Tibial nerve (tissue), 4 donors: ENCODE measurements at regions not wholly inside any gene's neighbourhood (a gene's known extent, or its start where the extent isn't known, plus 50 kb on each side); places are given as distances from the start of the nearest gene placed in this dataset.

Experiments used
- DNase-seq, 2 donors: peaks; one replicate each; pipeline ENCODE4 v3.0.0-alpha.2; 2019; ENCODE audit warnings: low spot score in 2 of 2
- H3K27ac ChIP-seq, 4 donors: fragments of 200-600 bp; sonication (generic) in 3 of 4; one replicate each; pipeline ENCODE4 v1.5.1; 2017 to 2019; ENCODE audit warnings: mild to moderate bottlenecking in 1 of 4
- H3K27me3 ChIP-seq, 2 donors: fragments of 200-600 bp; sonication (generic) in 1 of 2; one replicate each; pipeline versions ENCODE4 v1.5.1 to v1.6.0; 2017 to 2019
- H3K36me3 ChIP-seq, 3 donors: fragments of 200-600 bp; sonication (generic); one replicate each; pipeline ENCODE4 v1.5.1; 2018 to 2019
- H3K4me1 ChIP-seq, 4 donors: fragments of 200-600 bp; sonication (generic) in 3 of 4; one replicate each; pipeline ENCODE4 v1.5.1; 2017 to 2019
- H3K4me3 ChIP-seq, 4 donors: fragments of 200-600 bp; sonication (generic) in 3 of 4; one replicate each; pipeline ENCODE4 v1.5.1; 2017 to 2019; ENCODE audit warnings: mild to moderate bottlenecking in 1 of 4, moderate library complexity in 1 of 4
- H3K9me3 ChIP-seq, 4 donors: fragments of 200-600 bp; sonication (generic) in 3 of 4; one replicate each; pipeline ENCODE4 v1.5.1; 2017 to 2019
- EP300 ChIP-seq, 2 donors: sonication (generic); formaldehyde crosslinking; IDR thresholded peaks; one replicate each; pipeline ENCODE4 v1.6.1; 2017; ENCODE audit warnings: antibody characterized with exemption in 2 of 2, mild to moderate bottlenecking in 1 of 2
- POLR2A ChIP-seq, 2 donors: fragments of 450-650 bp; IDR thresholded peaks; one replicate each; pipeline ENCODE4 v1.6.1; 2017; ENCODE audit warnings: antibody characterized with exemption in 2 of 2, mild to moderate bottlenecking in 2 of 2, moderate library complexity in 2 of 2
- WGBS, 2 donors: methylation state at CpG; one replicate each; pipeline ENCODE4 v1.1.5; 2018; 5-methylcytosine and 5-hydroxymethylcytosine counted together
- TF ChIP-seq, protein P1 (sequence below), 5 experiments: fragments of 200-600 bp in 3 of 5; fragments of 450-650 bp in 2 of 5; sonication (generic) in 3 of 5; IDR thresholded peaks; one replicate each; pipeline ENCODE4 v1.5.1; 2016 to 2019; ENCODE audit warnings: antibody characterized with exemption in 5 of 5, mild to moderate bottlenecking in 3 of 5, moderate library complexity in 2 of 5

DNA sequence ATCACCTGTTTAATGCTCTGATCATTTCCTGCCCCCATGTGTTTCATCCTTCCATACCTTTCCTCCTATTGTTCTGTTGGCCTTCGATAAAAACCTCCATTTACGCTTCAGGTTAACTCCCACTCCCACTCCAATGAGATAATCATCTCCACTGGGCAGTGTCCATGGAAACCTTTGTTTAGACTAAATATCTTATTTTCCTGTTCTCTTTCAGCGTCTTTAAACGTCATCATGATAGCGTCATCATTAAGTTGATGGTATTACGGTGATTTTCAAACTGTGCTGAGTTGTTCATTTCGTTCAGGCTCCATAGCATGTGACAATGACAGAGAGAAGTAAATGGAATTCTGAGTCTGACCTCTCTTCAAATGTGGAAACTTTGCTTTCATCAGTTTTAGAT lies 970.5 kb upstream of the SLC35B3 start:
- WGBS, 2 donors: 80 to 89% methylated on average over 7 of the region's 7 CpGs
- Histone ChIP-seq H3K4me1 (no peaks in the 10 kb centered on the region), H3K27ac (no peak overlapping the region), H3K9me3 (no peaks in the 10 kb centered on the region), H3K4me3 (no peak overlapping the region), H3K27me3 (no peaks in the 10 kb centered on the region), H3K36me3 (no peaks in the 10 kb centered on the region)
- no peak for DNase-seq
- TF ChIP-seq, protein P1, sequence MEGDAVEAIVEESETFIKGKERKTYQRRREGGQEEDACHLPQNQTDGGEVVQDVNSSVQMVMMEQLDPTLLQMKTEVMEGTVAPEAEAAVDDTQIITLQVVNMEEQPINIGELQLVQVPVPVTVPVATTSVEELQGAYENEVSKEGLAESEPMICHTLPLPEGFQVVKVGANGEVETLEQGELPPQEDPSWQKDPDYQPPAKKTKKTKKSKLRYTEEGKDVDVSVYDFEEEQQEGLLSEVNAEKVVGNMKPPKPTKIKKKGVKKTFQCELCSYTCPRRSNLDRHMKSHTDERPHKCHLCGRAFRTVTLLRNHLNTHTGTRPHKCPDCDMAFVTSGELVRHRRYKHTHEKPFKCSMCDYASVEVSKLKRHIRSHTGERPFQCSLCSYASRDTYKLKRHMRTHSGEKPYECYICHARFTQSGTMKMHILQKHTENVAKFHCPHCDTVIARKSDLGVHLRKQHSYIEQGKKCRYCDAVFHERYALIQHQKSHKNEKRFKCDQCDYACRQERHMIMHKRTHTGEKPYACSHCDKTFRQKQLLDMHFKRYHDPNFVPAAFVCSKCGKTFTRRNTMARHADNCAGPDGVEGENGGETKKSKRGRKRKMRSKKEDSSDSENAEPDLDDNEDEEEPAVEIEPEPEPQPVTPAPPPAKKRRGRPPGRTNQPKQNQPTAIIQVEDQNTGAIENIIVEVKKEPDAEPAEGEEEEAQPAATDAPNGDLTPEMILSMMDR (IDR thresholded peaks at IDR 0.05): no peak
- no peak for TF ChIP-seq EP300 (IDR thresholded peaks at IDR 0.05)
- TF ChIP-seq POLR2A (IDR thresholded peaks at IDR 0.05): no peak

DNA sequence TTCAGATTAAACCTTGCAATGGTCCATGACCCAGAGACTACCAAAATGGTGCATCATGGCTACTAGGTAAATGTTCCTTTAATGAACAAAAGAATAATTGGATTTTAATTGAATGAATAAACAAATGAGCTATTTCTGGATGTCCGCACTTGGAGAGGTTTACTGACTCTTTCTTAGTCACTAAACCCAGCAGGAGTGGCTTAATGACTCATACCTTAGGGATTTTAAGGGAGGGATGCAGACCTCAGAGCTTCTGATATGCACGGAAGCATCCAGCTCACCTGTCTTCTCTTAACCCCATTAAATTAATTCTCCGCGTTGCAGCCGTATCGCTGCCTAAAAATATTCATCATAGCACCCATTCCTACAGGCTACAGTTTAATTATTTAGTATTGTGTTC lies 970.0 kb upstream of the SLC35B3 start:
- no peak for DNase-seq
- TF ChIP-seq, protein P1 (IDR thresholded peaks at IDR 0.05): no peak
- TF ChIP-seq POLR2A (IDR thresholded peaks at IDR 0.05) (no peak), EP300 (IDR thresholded peaks at IDR 0.05) (no peak)
- H3K27ac ChIP-seq: no peak overlapping the region
- no peak overlapping the region for H3K4me3 ChIP-seq
- WGBS, 2 donors: 94 to 95% methylated on average over 6 of the region's 6 CpGs
- H3K9me3 ChIP-seq: no peaks in the 10 kb centered on the region
- H3K4me1 ChIP-seq: no peaks in the 10 kb centered on the region
- no peaks in the 10 kb centered on the region for H3K36me3 ChIP-seq
- H3K27me3 ChIP-seq: no peaks in the 10 kb centered on the region

DNA sequence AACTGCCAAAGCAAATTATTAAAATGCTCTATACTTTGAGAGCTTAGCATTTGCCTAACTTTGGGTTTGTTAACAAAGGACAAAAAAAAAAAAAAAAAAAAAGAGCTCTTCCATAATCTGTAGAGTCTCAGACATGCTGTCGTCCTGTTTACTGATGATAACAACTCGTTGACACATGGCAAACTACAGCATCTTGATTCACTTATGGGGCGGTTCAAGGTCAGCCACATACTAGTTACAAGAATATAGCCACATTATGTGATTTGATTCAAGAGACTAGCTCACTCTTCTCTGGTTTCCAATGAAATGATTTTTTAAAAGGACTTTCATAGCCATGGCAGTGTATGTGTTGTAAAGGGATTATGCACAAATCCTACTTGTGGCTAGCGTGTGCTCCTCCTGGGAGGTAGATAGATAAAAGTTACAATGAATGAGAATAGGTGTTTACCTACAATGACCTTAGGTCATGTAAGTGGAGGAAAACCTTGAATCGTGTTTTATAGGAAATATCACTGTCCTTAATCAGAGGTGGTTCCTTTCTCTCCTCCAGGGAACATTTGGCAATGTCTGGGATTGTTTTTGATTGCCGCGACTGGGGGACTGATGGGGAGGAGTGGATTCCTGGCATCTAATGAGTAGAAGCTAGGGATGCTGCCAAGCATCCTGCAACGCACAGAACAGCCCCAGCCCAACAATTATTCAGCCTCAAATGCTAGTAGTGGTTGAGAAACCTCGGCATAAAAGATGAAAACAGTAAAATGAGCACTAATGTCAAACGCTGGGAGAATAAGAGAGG lies 969.2 kb upstream of the SLC35B3 start:
- Histone ChIP-seq H3K4me3 (no peak overlapping the region), H3K27me3 (no peaks in the 10 kb centered on the region), H3K4me1 (no peaks in the 10 kb centered on the region), H3K9me3 (no peaks in the 10 kb centered on the region), H3K36me3 (no peaks in the 10 kb centered on the region), H3K27ac (no peak overlapping the region)
- 57 to 68% methylated on average over 10 of the region's 10 CpGs for WGBS, 2 donors
- TF ChIP-seq, protein P1 (IDR thresholded peaks at IDR 0.05): no peak
- TF ChIP-seq POLR2A (IDR thresholded peaks at IDR 0.05) (no peak), EP300 (IDR thresholded peaks at IDR 0.05) (no peak)
- no peak for DNase-seq

DNA sequence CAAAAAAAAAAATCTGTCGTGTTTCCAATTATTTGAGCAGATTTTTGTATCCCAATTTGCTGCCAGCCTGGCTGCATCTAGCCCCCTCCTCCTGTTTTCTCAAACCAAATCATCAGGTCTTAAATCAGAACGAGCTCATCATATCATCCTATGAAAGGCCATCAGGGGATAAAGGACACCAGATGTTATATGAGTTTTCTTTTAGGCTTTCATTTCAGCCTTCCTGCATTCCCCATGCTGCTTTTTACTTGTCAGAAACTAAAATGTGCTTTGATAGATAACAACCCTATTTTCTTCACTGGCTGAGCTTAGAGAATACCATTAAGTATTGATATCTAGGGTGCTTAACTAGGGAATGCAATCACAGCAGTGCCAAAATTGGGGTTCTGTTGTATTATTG lies 968.4 kb upstream of the SLC35B3 start:
- Histone ChIP-seq H3K9me3 (no peaks in the 10 kb centered on the region), H3K4me3 (no peak overlapping the region), H3K4me1 (no peaks in the 10 kb centered on the region), H3K36me3 (no peaks in the 10 kb centered on the region), H3K27me3 (no peaks in the 10 kb centered on the region), H3K27ac (no peak overlapping the region)
- 57 to 59% methylated on average over 2 of the region's 2 CpGs for WGBS, 2 donors
- DNase-seq: no peak
- TF ChIP-seq, protein P1 (IDR thresholded peaks at IDR 0.05): no peak
- no peak for TF ChIP-seq POLR2A (IDR thresholded peaks at IDR 0.05)
- TF ChIP-seq EP300 (IDR thresholded peaks at IDR 0.05): no peak

DNA sequence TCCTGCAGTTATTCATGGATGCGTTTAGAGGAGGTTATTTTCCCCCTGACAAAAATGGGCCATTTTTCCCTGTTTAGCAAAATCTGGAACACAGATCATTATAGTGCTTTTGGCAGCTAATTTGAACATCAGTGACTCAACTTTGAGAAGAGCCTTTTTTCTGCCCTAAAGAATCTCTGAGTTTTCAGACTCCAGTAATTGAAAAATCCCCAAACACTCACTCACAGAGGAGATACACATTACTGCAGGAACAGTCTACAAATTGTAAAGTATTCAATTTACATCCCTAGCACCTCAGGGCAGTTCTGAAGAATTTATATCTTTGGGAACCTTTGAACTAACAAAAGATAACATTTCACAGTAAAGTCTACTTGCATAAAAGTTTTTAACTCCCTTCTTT lies 966.6 kb upstream of the SLC35B3 start:
- no peaks in the 10 kb centered on the region for H3K36me3 ChIP-seq
- no peaks in the 10 kb centered on the region for H3K4me1 ChIP-seq
- WGBS, 2 donors: 27 to 68% methylated on average over 1 of the region's 1 CpG
- no peak for DNase-seq
- no peaks in the 10 kb centered on the region for H3K9me3 ChIP-seq
- H3K27ac ChIP-seq: no peak overlapping the region
- TF ChIP-seq, protein P1 (IDR thresholded peaks at IDR 0.05): no peak
- TF ChIP-seq POLR2A (IDR thresholded peaks at IDR 0.05) (no peak), EP300 (IDR thresholded peaks at IDR 0.05) (no peak)
- H3K4me3 ChIP-seq: no peak overlapping the region
- H3K27me3 ChIP-seq: no peaks in the 10 kb centered on the region
